HG02588 (cell line): ENCODE measurements at regions not wholly inside any gene's neighbourhood (a gene's known extent, or its start where the extent isn't known, plus 50 kb on each side); places are given as distances from the start of the nearest gene placed in this dataset.

ENCODE experiments used
- ATAC-seq: cut with Tn5 transposase; IDR thresholded peaks from one replicate; pipeline ENCODE4 v1.9.1; 2021; ENCODE audit warnings: mild to moderate bottlenecking, moderate library complexity; ENCODE audit not compliant: unreplicated experiment

DNA sequence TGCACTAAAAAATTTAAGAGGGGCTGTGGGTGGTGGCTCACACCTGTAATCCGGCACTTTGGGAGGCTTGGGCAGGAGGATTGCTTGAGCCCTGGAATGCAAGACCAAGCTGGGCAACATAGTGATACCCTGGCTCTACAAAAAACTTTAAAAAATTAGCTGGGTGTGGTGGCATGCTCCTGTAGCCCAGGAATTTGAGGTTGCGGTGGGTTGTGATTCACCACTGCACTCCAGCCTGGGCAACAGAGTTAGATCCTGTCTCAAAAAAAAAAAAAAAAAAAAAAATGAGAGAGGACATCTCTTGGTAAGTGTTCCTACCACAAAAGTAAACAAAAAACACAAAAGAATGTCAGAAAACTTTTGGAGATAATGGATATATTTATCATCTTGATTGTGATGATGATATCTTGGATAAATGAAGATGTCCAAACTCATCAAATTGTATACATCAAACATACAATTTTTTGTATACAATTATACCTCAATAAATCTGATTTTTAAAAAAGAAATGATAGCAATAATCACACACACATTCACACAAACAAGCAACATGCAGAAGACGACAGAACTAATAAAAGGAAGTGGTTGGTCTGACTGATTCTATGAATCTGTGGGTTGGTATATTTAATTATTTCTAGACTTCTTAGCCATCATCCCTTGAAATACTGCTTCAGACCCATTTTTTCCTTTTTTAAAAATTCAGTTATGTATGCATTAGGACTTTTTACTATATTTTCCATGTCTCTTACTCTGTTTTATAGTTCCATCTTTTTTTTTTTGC, 465.9 kb downstream of the PLA2G4A start:
- ATAC-seq, result no peak

DNA sequence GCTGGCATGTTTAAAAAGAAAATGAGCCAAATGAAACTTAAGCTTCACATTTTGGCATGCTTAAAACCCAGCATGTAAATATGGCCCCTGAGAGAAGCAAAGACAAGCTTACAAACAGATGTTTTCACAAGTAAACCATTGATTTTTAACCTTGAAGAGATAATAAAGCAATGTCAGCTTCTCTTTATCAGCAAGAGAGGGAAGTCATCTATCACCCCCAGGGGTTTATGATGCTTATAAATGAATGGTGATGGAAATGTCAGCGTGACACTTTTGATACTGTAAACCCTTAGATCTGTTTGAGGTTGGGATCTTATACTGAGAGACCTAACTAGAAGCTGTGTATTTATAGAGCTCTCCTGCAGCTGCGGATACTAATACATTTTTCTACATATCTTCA, 471.3 kb downstream of the PLA2G4A start:
- ATAC-seq, result no peak

DNA sequence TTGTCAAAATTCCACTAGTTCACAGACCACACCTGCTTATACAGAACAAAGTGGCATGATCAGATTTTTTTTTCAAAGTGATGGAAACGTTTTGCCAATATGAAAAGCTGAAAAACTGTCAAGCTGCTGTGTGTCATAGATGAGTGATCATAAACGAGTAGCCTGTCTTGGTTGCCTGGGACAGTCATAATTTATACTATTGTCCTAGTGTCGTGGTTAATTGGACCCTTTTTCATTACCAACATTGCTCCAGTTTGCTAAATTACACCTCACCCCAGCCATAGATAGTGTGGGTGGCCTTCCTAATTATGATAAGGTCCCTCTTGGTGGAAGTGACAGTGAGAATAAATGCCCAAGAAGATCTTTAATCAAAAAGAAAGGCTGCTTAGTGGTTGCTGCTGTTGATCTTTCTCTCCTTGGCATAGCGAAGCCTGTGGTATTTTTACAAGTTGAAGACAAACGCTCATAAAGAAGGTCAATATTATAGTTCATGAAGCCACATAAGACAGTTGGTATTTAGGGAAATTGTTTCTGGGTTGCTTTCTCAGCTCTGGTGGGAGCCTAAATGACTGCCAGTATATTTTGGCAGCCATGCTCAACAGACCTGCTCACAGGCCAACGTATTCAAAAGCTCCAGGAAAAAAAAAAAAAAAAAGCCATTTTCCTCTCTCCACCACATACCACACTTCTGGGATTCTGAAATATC, 478.1 kb downstream of the PLA2G4A start:
- ATAC-seq, result no peak

DNA sequence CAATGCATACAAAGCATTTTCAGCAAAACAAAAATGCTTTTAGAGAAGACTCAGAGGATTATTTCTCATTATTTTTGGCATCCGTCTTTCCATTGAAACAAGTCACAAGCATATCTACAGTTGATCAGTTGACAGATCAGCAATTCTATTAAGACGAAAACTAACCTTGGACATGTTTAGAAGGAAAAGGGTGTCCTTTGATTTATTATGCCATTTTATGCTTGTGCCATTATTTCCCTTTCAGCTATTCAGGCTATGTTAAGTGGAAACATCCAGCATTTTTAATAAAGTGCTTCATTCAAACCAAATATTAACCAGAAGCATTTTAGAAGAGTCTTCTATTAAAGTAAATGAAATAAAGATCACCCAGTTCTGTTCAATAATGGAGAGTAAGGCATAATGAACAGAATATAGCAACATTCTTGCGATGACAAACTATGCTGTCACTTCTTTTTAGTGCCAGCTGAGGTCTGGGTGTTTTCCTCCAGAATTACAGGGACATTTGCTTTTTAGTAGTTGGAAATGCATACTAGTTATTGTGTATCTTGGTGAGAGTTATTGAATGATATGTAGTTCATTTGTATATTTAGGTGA, 481.4 kb downstream of the PLA2G4A start:
- no peak for ATAC-seq

DNA sequence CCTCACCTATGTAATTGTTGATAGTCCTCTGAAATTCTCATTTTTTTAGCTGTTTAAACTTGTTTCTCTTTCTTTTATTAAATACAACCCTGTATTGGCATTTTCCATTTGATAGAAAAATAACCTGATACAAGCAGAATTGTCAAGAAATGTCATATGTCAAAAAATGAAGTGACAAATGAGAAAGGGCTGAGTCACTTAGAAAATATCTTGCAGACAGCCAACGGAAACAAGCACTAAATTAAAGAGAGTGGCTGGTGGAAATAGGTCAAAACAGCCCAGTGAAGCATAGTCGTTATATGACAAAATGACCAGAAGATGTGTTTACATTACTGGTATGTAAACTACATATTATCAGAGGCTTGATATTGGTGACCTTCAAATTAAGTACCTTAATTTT, 484.4 kb downstream of the PLA2G4A start:
- no peak for ATAC-seq

DNA sequence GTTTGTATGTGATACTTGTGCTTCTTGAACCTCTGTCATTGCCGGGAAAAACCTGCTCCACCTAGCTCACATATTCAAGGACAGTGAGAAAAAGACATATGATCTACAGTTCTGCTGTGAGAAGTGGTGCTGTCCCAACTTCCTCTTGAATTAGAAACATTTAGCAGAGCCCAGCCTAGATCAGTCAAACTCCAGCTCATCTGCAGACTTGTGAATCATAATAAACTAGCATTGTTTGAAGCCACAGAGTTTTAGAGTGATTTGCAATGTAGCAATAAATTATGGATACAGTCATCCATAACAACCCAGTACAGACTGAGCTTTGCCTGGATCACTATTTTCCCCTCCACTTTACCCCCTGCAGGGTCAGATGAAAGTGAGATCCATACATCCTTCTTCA, 497.8 kb downstream of the PLA2G4A start:
- no peak for ATAC-seq

DNA sequence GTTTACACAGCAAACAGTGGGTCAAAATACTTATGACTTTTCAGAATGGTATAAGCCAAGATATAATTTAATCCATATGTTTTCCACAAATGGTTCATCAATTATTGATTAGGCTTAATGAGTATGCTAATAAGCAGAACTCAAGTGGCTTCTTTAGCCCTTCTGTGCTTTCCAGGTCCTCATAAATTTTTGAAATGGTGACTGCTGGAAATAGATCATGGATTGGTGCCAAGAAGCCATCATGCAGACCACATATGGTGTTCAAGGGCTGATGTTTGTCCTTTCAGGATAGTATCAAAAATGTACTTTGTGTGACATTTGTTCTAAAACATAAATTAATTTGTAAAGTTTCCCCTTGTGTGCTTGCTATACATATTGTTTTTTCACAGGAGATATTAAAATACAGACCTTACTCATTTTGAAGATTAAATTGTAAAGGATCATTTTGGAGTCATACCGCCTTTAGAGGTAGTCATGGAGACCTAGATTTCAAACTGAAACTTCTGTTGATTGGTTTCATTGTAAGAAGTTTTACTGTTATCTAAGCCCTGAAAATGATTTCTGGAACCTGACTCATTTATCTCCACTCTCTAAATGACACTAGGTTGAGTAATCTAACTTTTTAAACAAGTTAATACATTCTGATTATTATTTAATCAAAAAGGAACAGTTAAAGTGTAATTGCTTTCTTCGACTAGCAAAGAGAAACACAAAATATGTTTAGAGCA, 507.9 kb downstream of the PLA2G4A start:
- no peak for ATAC-seq

DNA sequence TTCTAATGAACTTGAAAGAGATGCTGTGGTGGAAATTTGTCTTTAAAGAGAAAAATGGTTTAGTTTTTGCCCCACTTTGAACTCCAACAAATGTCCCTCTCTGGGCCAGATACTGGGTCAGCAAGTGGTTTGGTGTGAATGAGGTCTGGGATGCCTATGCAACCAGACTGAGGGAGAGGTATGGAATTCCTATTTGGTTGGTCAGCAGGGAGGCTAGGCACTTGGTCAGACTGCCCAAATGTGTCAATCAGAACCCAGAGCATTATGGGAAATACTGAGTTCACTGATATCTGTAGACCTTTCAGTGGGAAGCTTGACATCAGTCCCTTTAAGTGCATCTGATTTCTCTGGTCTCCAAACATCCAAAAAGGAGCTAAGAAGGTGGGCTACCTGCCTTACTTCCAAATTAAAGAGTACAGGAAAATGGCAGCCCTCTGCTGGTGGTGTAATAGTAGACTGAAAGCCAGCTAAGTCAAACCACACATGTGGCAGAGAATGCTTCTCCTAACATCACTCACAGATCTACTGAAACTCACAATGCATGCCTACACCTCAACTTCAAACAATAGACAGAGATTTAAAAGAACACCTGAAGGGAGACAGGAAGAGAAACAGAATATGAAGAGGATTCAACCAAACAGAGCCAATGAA, 510.1 kb downstream of the PLA2G4A start:
- no peak for ATAC-seq

DNA sequence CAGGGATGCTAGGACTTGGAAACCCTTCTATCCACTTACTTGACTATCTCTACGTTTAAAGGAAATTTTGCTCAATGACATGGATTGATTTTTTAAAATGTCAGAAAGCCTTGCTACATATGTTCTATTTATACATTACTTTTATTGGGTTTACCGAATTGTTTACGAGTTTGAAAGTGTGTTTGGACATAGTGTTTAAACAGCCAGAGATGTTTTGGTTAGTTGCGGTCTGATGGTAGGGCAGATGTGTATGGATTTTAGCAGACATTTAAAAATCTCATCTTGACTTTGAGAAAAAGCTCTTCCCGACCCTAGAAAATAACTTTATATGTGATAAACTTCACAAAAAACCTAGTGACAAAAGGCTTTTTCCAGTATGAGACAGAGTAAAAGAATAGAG, 513.7 kb downstream of the PLA2G4A start:
- ATAC-seq, result no peak

DNA sequence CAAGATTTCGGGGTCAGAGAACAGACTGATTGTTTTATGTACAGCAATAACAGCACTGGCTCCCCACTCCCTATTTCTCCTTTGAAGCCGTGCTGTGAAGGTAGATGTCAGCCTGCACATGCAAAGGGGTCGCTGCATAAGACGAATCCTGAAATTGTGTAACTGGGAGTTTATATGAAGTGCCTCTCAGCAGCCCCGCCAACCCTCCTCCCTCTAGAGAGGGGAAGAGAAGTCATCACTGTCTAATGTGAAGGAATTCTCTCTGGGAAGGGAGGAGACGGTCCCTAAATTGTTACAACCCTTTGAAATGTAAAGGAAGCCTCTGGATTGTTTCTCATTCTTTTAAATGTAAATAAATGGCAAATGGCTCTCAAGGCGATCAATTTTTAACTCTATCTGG, 545.3 kb downstream of the PLA2G4A start:
- no peak for ATAC-seq

DNA sequence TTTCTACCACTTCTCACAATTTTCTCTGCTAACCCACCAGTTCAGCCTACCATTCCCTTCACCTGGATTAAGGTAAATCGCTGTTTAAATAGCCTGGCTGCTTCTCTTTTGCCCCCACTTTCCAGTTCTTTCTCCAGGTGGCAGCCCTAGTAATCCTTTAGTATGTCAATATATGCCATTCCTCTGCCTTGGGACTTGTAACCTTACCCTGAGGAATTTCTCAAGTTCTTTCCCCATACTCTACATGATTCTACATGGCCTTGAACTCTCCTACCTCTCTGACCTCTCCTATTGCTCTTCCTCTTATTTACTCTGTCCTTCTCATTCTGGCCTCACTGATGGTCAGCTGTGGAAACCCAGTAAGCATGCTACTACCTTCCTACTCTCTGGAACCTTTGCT, 546.0 kb downstream of the PLA2G4A start:
- no peak for ATAC-seq

DNA sequence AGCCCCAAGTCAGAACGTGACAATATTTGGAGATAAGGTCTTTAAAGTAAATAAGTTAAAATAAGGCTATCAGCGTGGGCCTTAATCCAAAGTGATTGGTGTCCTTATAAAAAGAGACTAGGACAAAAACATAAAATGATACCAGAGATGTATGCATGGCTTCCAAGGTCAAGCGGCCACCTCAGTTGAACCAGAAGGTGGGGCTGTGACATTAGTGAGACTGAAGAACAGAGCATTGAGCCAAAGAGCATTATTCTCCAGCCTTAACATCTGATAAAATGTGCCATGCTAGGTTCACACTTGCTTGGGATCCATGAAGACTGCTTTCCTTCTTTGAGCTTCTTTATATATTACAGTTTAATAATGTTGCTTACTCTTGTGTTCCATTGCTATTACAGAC, 554.6 kb downstream of the PLA2G4A start:
- no peak for ATAC-seq

DNA sequence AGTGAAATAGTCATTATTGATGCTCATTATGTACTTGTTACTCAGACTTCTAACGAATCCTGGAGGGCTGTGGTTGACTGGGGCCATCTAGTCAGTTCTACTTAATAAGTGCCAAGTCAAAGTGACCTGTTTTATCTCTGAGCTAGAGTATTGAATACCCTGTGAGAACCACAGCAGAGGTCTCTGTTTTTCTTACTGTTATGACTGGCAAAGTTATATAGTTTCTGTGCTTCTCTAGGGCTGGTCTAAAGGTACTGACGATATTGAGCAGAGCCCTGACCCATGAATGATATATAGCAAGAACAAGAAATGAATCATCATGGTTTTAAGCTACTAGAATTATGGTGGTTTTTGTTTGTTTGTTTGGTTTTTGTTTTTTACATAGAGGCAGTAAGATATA, 555.8 kb downstream of the PLA2G4A start:
- ATAC-seq, result peak; percentile 93

DNA sequence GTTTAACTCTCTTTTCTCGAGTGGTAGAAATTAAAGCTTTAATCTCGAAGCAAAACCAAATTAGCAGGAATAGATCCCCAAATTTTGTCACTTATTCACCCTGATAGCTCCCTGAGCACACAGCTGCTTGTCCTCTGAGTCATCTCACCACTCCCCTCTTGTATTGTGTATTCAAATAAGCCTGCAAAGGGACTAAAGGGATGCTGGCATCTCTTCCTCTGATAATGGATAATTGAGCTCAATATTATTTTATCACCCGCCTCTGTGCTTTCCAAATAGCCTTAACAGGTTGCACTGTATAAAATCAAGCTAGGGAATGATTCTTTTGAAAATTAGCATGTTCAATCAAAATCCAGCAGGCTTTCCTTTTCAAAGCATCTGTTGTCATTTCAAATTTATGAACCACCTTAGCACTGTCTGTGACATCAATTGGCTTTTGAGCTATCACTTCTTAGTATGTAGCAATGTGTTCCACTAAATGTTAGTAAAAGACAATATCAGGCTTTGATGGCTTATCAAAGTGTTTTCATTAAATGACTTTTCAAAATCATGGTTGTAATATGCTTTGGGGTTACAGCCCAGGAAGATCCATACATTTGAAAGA, 561.6 kb downstream of the PLA2G4A start:
- no peak for ATAC-seq

DNA sequence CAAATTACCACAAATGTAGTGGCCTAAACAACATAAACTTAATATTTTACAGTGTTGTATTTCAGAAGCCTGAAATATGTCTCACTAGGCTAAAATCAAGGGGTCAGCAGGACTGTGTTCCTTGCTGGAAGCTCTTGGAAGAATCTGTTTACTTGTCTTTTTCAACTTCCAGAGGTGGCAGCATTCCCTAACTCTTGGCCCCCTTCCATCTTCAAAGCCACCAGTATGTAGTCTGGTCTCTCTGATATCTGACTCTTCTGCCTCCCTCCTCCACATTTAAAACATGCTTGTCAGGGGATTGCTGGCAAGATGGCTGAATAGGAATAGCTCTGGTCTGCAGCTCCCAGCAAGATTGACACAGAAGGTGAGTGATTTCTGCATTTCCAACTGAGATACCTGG, 567.5 kb downstream of the PLA2G4A start:
- no peak for ATAC-seq

DNA sequence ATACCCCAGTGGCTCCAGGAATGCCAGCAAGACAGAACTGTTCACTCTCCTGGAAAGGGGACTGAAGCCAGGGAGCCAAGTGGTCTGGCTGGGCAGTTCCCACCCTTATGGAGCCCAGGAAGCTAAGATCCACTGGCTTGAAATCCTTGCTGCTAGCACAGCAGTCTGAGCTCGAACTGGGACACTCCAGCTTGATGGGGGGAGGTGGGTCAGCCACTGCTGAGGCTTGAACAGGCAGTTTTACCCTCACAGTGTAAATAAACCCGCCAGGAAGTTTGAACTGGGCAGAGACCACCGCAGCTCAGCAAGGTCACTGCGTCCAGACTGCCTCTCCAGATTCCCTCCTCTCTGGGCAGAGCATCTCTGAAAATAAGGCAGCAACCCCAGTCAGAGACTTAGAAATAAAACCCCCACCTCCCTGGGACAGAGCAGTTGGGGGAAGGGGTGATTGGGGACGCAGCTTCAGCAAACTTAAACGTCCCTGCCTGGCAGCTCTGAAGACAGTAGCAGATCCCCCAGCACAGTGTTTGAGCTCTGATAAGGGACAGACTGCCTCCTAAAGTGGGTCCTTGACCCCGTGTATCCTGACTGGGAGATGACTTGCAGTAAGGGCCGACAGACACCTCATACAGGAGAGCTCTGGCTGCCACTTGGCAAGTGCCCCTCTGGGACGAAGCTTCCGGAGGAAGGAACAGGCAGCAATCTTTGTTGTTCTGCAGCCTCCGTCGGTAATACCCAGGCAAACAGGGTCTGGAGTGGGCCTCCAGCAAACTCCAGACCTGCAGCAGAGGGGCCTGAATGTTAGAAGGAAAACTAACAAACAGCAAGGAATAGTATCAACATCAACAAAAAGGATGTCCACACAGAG, 568.4 kb downstream of the PLA2G4A start:
- ATAC-seq, result no peak

DNA sequence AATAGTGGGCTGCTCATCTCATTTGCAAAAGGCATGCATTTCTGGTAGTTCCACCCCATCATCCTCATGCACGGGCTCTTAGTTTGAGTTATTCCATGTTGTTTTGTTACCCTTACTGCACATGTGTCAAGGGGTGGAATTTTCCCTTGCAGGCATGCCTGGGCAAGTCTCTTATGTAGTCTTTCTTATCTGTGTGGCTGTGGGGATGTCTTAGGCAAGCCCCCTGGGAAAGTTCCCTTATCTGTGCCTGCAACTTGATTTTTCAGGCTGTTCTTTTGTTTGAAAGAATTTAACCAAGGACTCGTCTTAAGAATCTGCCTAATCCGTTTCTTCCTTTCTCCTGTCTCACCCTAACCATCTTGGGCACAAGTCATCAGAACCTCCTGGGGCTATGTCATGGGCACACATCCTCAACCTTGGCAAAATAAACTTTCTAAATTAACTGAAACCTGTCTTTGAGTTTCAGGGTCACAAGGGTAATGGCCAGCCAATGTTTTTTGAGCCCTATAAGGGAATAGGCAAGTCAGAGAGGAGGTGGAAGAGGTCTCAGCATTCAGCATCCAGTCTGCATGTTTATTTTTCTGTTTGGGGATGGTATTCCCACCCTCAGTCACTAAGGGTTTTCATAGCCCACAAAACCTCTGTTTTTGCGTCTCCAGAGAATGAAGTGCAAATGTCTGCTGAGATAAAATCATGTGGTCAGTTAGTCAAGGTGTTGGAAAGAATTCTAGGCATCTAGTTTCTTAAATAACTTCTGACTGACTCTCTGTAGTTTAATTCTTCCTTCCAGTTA, 579.7 kb downstream of the PLA2G4A start:
- peak; percentile 43 for ATAC-seq

DNA sequence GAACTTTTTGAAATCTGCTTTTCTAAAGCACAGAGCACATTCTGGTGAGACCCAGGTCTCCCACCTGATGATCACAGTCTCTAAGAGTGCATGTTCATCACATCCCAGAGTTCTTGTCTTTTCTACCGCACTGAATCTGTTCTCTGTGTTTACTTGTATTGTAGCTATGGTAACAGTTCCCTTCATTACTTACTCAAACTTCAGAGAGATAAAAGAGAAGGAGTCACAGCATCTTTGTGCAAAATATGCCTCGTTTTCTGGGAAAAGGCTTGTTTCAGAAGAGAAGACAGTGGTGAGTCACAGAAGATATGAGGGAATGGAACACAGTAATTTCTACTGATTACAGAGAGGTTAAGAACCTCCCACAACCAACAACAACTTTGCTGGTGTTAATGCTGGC, 580.6 kb downstream of the PLA2G4A start:
- ATAC-seq, result no peak

DNA sequence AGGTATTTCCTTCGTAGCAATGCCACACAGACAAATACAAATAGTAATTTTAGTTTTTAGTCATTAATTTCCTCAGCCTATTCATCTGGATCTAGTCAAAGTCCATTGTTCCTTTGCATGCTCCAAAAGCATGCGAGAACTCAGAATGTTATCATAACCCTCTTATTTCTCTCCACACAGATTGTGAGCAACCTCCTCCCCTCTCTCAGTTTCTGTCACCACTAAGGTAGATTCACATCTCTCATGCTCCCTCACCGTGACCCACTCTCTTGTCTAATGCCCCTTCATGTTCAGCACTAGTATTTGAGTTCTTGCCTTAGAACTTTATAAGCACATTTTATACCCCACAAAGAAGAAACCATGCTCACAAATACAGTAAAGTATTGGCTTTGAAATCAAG, 582.4 kb downstream of the PLA2G4A start:
- no peak for ATAC-seq
